HCT116 (cell line): ENCODE measurements at regions not wholly inside any gene's neighbourhood (a gene's known extent, or its start where the extent isn't known, plus 50 kb on each side); places are given as distances from the start of the nearest gene placed in this dataset.

ENCODE experiments used
- ATAC-seq: fragments of 200-7000 bp; cut with Tn5 transposase; 2 replicates; pipeline ENCODE4 v1.9.1; 2020; ENCODE audit warnings: mild to moderate bottlenecking, moderate library complexity
- BruUV-seq: library from RNA; stranded (reverse); fragments of 400-500 nt; replicated peaks from 2 replicates; lab custom pipeline; 2021; lab: Mats Ljungman, UMichigan
- CTCF ChIA-PET: fragments of 300-600 bp; sonication (Branson Sonifier 250); formaldehyde crosslinking; loops from one replicate; lab custom pipeline; 2021; ENCODE audit warnings: antibody characterized with exemption; lab: Charles Lee
- POLR2A ChIA-PET: fragments of 300-600, 350-600 bp; sonication (Branson Sonifier 250); formaldehyde crosslinking; loops from one replicate; lab custom pipeline; 2021; ENCODE audit warnings: antibody characterized with exemption; lab: Charles Lee
- RAD21 ChIA-PET, 2 experiments: fragments of 300-600 bp; sonication (Branson Sonifier 250); formaldehyde crosslinking; loops; one replicate each; lab custom pipeline; 2023; ENCODE audit warnings: low total read pairs in 2 of 2; ENCODE audit not compliant: uncharacterized antibody in 2 of 2, unreplicated experiment in 2 of 2, low non-redundant PET in 1 of 2; lab: Charles Lee
- DNase-seq: peaks from one replicate; pipeline ENCODE4 v3.0.0-alpha.2; 2010; ENCODE audit warnings: low read depth, low spot score
- H2AFZ ChIP-seq: fragments of 200-600 bp; shearing (Covaris generic), sonication (generic); 2 replicates; pipeline ENCODE4 v1.6.1; 2017; ENCODE audit warnings: low read depth, mixed run types, mixed read lengths, antibody characterized with exemption, low read length; ENCODE audit not compliant: poor library complexity, severe bottlenecking
- H3K27ac ChIP-seq: 2 replicates; pipeline ENCODE4 v1.5.1; 2012; ENCODE audit warnings: low read depth, low read length
- H3K27me3 ChIP-seq: fragments of 200-600 bp; sonication (generic); 2 replicates; pipeline ENCODE4 v1.6.1; 2016; ENCODE audit warnings: mixed run types, low read length, mixed read lengths; ENCODE audit not compliant: insufficient read depth
- H3K36me3 ChIP-seq, 2 experiments: fragments of 200-500 bp in 1 of 2; fragments of 200-600 bp in 1 of 2; sonication (Bioruptor generic) in 1 of 2; sonication (generic) in 1 of 2; 2 replicates each; pipeline versions ENCODE4 v1.5.1 to v1.6.1; 2014 to 2016; ENCODE audit warnings: low read length in 2 of 2, inconsistent platforms in 1 of 2, mixed read lengths in 1 of 2, mixed run types in 1 of 2; ENCODE audit not compliant: insufficient read depth in 2 of 2, control insufficient read depth in 1 of 2
- H3K4me1 ChIP-seq, 2 experiments: fragments of 200-600 bp in 1 of 2; sonication (generic) in 1 of 2; 2 replicates each; pipeline versions ENCODE4 v1.5.1 to v1.6.1; 2012 to 2017; ENCODE audit warnings: low read length in 2 of 2, inconsistent platforms in 1 of 2, mild to moderate bottlenecking in 1 of 2, mixed read lengths in 1 of 2, mixed run types in 1 of 2, moderate library complexity in 1 of 2; ENCODE audit not compliant: insufficient read depth in 2 of 2, control insufficient read depth in 1 of 2
- H3K4me2 ChIP-seq: fragments of 200-600 bp; sonication (generic); 2 replicates; pipeline ENCODE4 v1.6.1; 2017; ENCODE audit warnings: mixed run types, low read length, mixed read lengths
- H3K4me3 ChIP-seq, 2 experiments: fragments of 200-600 bp in 1 of 2; sonication (generic) in 1 of 2; replicated peaks in 1 of 2; 2 replicates each; pipeline ENCODE4 v1.5.1; 2011 to 2016; ENCODE audit warnings: low read length in 2 of 2, control low read depth in 1 of 2, low read depth in 1 of 2, mild to moderate bottlenecking in 1 of 2, mixed read lengths in 1 of 2, mixed run types in 1 of 2
- H3K79me2 ChIP-seq: fragments of 200-600 bp; sonication (generic); 2 replicates; pipeline ENCODE4 v1.6.1; 2017; ENCODE audit warnings: mild to moderate bottlenecking, mixed run types, low read length, moderate library complexity, mixed read lengths; ENCODE audit not compliant: insufficient read depth
- H3K9ac ChIP-seq: fragments of 200-600 bp; sonication (generic); 2 replicates; pipeline ENCODE4 v1.6.1; 2016; ENCODE audit warnings: low read length, mixed read lengths
- H3K9me2 ChIP-seq: fragments of 200-600 bp; sonication (generic), shearing (Covaris generic); 2 replicates; pipeline ENCODE4 v1.6.1; 2017; ENCODE audit warnings: mixed run types, mild to moderate bottlenecking, moderate library complexity; ENCODE audit not compliant: insufficient read depth
- H3K9me3 ChIP-seq, 2 experiments: fragments of 200-500 bp in 1 of 2; fragments of 200-600 bp in 1 of 2; sonication (Bioruptor generic) in 1 of 2; sonication (generic) in 1 of 2; 2 replicates each; pipeline ENCODE4 v1.6.1; 2014 to 2017; ENCODE audit warnings: low read length in 2 of 2, mixed read lengths in 2 of 2, inconsistent platforms in 1 of 2, low read depth in 1 of 2, mild to moderate bottlenecking in 1 of 2, mixed run types in 1 of 2, moderate library complexity in 1 of 2; ENCODE audit not compliant: control insufficient read depth in 1 of 2, insufficient read depth in 1 of 2
- H4K20me1 ChIP-seq: fragments of 200-600 bp; sonication (generic), shearing (Covaris generic); 2 replicates; pipeline ENCODE4 v1.6.1; 2017; ENCODE audit warnings: mixed run types, mild to moderate bottlenecking, moderate library complexity; ENCODE audit not compliant: insufficient read depth
- CBX3 ChIP-seq: IDR thresholded peaks from 2 replicates; pipeline ENCODE4 v1.6.1; 2012; ENCODE audit warnings: low read depth
- CEBPB ChIP-seq: IDR thresholded peaks from 2 replicates; pipeline ENCODE4 v1.6.1; 2012; ENCODE audit warnings: low read depth
- CTCF ChIP-seq, 3 experiments: fragments of 200-600 bp in 1 of 3; sonication (generic) in 1 of 3; IDR thresholded peaks in 2 of 3; conservative IDR thresholded peaks in 1 of 3; 2 replicates each; pipeline ENCODE4 v1.5.1; 2012 to 2017; ENCODE audit warnings: low read depth in 2 of 3, low read length in 2 of 3, antibody characterized with exemption in 1 of 3, borderline replicate concordance in 1 of 3, control low read depth in 1 of 3, mild to moderate bottlenecking in 1 of 3, mixed read lengths in 1 of 3, mixed run types in 1 of 3, moderate library complexity in 1 of 3; ENCODE audit not compliant: insufficient read depth in 1 of 3
- ELF1 ChIP-seq: IDR thresholded peaks from 2 replicates; pipeline ENCODE4 v1.6.1; 2012; ENCODE audit warnings: low read depth, borderline replicate concordance
- EZH2 ChIP-seq: fragments of 200-600 bp; sonication (generic); IDR thresholded peaks from 2 replicates; pipeline ENCODE4 v1.6.1; 2017; ENCODE audit warnings: antibody characterized with exemption, mixed run types
- FOSL1 ChIP-seq: IDR thresholded peaks from 2 replicates; pipeline ENCODE4 v1.6.1; 2012; ENCODE audit warnings: low read depth
- JUND ChIP-seq: IDR thresholded peaks from 2 replicates; pipeline ENCODE4 v1.6.1; 2012
- MAX ChIP-seq: IDR thresholded peaks from 2 replicates; pipeline ENCODE4 v1.6.1; 2012
- POLR2A ChIP-seq: IDR thresholded peaks from 2 replicates; pipeline ENCODE4 v1.7.0; 2011; ENCODE audit warnings: borderline replicate concordance; ENCODE audit not compliant: insufficient read depth, insufficient read length; ENCODE audit errors: extremely low read depth
- POLR2AphosphoS5 ChIP-seq: IDR thresholded peaks from 2 replicates; pipeline ENCODE4 v1.6.1; 2011; ENCODE audit warnings: mild to moderate bottlenecking, low read depth, low read length, moderate library complexity
- RAD21 ChIP-seq: IDR thresholded peaks from 2 replicates; pipeline ENCODE4 v1.6.1; 2012; ENCODE audit warnings: low read depth, mild to moderate bottlenecking
- REST ChIP-seq: IDR thresholded peaks from 2 replicates; pipeline ENCODE4 v1.6.1; 2012; ENCODE audit warnings: low read depth
- SRF ChIP-seq: IDR thresholded peaks from 2 replicates; pipeline ENCODE4 v1.6.1; 2012; ENCODE audit warnings: low read depth
- YY1 ChIP-seq: IDR thresholded peaks from 2 replicates; pipeline ENCODE4 v1.6.1; 2011; ENCODE audit warnings: low read length, low read depth, moderate library complexity, mild to moderate bottlenecking; ENCODE audit not compliant: insufficient replicate concordance; ENCODE audit errors: extremely low read depth
- ZNF274 ChIP-seq: fragments of 200-500 bp; sonication (Bioruptor generic); IDR thresholded peaks from 2 replicates; pipeline ENCODE4 v1.6.1; 2014; ENCODE audit warnings: mild to moderate bottlenecking, low read depth, low read length, inconsistent platforms
- intact Hi-C: fragments of 100-400 bp; cut with micrococcal nuclease; formaldehyde crosslinking; loops from 2 replicates; pipeline ENCODE4 v1.10.0; 2022

- TF ChIP-seq CEBPB (no peak), YY1 (no peak), FOSL1 (no peak), ZNF274 (no peak), CTCF (IDR thresholded peaks at IDR 0.05 in 2 of 3, conservative IDR thresholded peaks at IDR 0.05 in 1 of 3; ENCODE audit: borderline replicate concordance in 1 of 3, insufficient read depth in 1 of 3, low read depth in 2 of 3, low read length in 2 of 3) (no peak), MAX (no peak), ELF1 (no peak)
Measured at GRCh38 chr2:53516650-53517049, 251.0 kb upstream of the CHAC2 start (continued).

GRCh38 chr2:53515435-53516332, 251.9 kb upstream of the CHAC2 start:
- no peak overlapping the region for H2AFZ ChIP-seq
- ChIA-PET CTCF (interaction anchor here (1.4 to 1.6 kb wide), 2 partner anchors 91 to 93 kb away, joined by 4 read pairs; no protein-coding TSS in a partner anchor), RAD21 (interaction anchor here in 1 of 2 experiments (0.5 kb wide), 1 partner anchor 28 kb away, joined by 3 read pairs; no protein-coding TSS in a partner anchor), POLR2A (no interaction called here)
- no peaks in the 10 kb centered on the region for H3K4me1 ChIP-seq
- no peaks in the 10 kb centered on the region for H3K9me2 ChIP-seq
- no peaks in the 10 kb centered on the region for H3K79me2 ChIP-seq
- no peaks in the 10 kb centered on the region for H3K9me3 ChIP-seq
- no peak overlapping the region for H3K4me2 ChIP-seq
- no peak overlapping the region for H3K9ac ChIP-seq
- H4K20me1 ChIP-seq: no peaks in the 10 kb centered on the region
- DNase-seq (no peak), ATAC-seq (peak; percentile 80)
- no peaks in the 10 kb centered on the region for H3K27me3 ChIP-seq
- H3K27ac ChIP-seq: no peak overlapping the region
- no peak overlapping the region for H3K4me3 ChIP-seq
- no peaks in the 10 kb centered on the region for H3K36me3 ChIP-seq
- no TSS peak for BruUV-seq
- no peak for TF ChIP-seq POLR2AphosphoS5
- TF ChIP-seq MAX: no peak
- no peak for TF ChIP-seq EZH2
- no peak for TF ChIP-seq REST
- no peak for TF ChIP-seq POLR2A
- peak; percentile 71 for TF ChIP-seq RAD21
- TF ChIP-seq ZNF274: no peak
- TF ChIP-seq CTCF (IDR thresholded peaks at IDR 0.05 in 2 of 3, conservative IDR thresholded peaks at IDR 0.05 in 1 of 3; ENCODE audit: borderline replicate concordance in 1 of 3, insufficient read depth in 1 of 3, low read depth in 2 of 3, low read length in 2 of 3): peak; percentile 28 to 30 (median 29); a peak in 3 of 6 replicates
- TF ChIP-seq CBX3: no peak
- no peak for TF ChIP-seq JUND
- no peak for TF ChIP-seq SRF
- intact Hi-C loops: no loop called here
